Left lung (tissue), 4 donors: ENCODE measurements at regions not wholly inside any gene's neighbourhood (a gene's known extent, or its start where the extent isn't known, plus 50 kb on each side); places are given as distances from the start of the nearest gene placed in this dataset.
"Not testable (repeated sequence)": the region's sequence is repeated elsewhere in the genome, so short reads cannot be mapped to it uniquely, and the experiment has no call there.

Experiments
- ATAC-seq: fragments of 200-7000 bp; cut with Tn5 transposase; one replicate; pipeline ENCODE4 v1.9.1; 2020; ENCODE audit warnings: moderate library complexity
- DNase-seq, 4 donors: peaks; one replicate each; pipeline ENCODE4 v3.0.0-alpha.2; 2013 to 2020
- H3K27ac ChIP-seq, 2 donors: fragments of 200-600 bp; sonication (generic) in 1 of 2; one replicate each; pipeline versions ENCODE4 v1.5.0 to v1.8.0; 2020 to 2021
- H3K27me3 ChIP-seq, 2 donors: fragments of 200-600 bp; sonication (generic) in 1 of 2; one replicate each; pipeline versions ENCODE4 v1.5.0 to v1.8.0; 2020 to 2021
- H3K36me3 ChIP-seq, 2 donors: fragments of 200-600 bp; sonication (generic) in 1 of 2; one replicate each; pipeline versions ENCODE4 v1.5.0 to v1.8.0; 2020 to 2021
- H3K4me1 ChIP-seq, 2 donors: fragments of 200-600 bp; one replicate each; pipeline ENCODE4 v1.8.0; 2021
- H3K4me3 ChIP-seq, 2 donors: fragments of 200-600 bp; sonication (generic) in 1 of 2; one replicate each; pipeline versions ENCODE4 v1.5.0 to v1.8.0; 2020 to 2021; ENCODE audit warnings: mild to moderate bottlenecking in 1 of 2
- H3K9me3 ChIP-seq, 2 donors: fragments of 200-600 bp; sonication (generic) in 1 of 2; one replicate each; pipeline versions ENCODE4 v1.5.0 to v1.8.0; 2020 to 2021
- intact Hi-C, 2 donors: fragments of 100-400 bp; cut with DNase I; formaldehyde crosslinking; loops; one replicate each; pipeline versions ENCODE4 v1.11.2 to v1.14.2; 2022
- TF ChIP-seq, protein P1 (sequence below), 2 donors: fragments of 200-600 bp; sonication (generic) in 1 of 2; IDR thresholded peaks; one replicate each; pipeline versions ENCODE4 v1.5.0 to v1.8.0; 2021; ENCODE audit warnings: antibody characterized with exemption in 2 of 2
- donor health status: DM: no; HTN: yes; CAD: no.
- donor health status: DM: no; HTN: no; CAD: no.

DNA sequence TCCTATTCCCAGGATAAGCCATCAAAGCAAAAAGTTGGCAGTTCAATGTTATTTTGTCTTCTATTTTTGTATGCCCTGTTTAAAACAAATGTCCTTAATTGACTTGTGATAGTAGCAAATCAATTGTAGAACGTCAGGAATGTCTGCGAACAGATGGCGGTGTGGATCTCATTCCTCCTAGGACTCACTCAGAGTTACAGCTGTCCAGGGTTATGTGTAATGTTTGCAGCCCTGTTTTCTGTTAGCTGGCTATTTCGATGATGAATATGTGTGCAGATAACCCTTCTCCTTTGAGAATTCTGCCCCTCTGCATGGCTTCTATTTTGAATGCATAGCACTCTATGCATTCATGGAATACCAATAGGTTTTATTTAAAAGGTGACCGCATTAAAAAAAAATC lies 1248.0 kb upstream of the CNTN5 start:
- no peak for ATAC-seq
- H3K4me3 ChIP-seq = no peak overlapping the region
- no peak overlapping the region for H3K27ac ChIP-seq
- no peaks in the 10 kb centered on the region for H3K36me3 ChIP-seq
- DNase-seq = no peak
- H3K27me3 ChIP-seq = no peaks in the 10 kb centered on the region
- H3K9me3 ChIP-seq = no peaks in the 10 kb centered on the region
- no peaks in the 10 kb centered on the region for H3K4me1 ChIP-seq
- intact Hi-C loops = no loop called here
- TF ChIP-seq, protein P1, sequence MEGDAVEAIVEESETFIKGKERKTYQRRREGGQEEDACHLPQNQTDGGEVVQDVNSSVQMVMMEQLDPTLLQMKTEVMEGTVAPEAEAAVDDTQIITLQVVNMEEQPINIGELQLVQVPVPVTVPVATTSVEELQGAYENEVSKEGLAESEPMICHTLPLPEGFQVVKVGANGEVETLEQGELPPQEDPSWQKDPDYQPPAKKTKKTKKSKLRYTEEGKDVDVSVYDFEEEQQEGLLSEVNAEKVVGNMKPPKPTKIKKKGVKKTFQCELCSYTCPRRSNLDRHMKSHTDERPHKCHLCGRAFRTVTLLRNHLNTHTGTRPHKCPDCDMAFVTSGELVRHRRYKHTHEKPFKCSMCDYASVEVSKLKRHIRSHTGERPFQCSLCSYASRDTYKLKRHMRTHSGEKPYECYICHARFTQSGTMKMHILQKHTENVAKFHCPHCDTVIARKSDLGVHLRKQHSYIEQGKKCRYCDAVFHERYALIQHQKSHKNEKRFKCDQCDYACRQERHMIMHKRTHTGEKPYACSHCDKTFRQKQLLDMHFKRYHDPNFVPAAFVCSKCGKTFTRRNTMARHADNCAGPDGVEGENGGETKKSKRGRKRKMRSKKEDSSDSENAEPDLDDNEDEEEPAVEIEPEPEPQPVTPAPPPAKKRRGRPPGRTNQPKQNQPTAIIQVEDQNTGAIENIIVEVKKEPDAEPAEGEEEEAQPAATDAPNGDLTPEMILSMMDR (IDR thresholded peaks at IDR 0.05) = no peak

DNA sequence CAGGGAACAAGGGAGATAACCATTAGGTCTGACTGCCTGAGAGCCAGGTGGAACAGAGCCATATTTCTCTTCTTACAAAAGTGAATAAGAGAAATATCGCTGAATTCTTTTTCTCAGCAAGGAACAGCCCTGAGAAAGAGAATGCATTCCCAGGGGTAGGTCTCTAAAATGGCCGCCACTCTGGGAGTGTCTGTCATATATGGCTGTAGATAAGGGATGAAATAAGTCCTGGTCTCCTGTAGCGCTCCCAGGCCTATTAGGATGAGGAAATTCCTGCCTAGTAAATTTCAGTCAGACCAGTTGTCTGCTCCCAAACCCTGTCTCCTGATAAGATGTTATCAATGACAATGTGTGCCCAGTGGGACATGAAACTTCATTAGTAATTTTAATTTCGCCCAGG lies 1236.4 kb upstream of the CNTN5 start:
- intact Hi-C loops = not testable (repeated sequence)

GRCh38 chr11:97786961-97787360 lies 1233.8 kb upstream of the CNTN5 start:
- Histone ChIP-seq H3K36me3 (no peaks in the 10 kb centered on the region), H3K9me3 (peaks cover 0 to 47% of the 10 kb centered on the region in 2 donors), H3K27me3 (no peaks in the 10 kb centered on the region), H3K27ac (no peak overlapping the region), H3K4me1 (no peaks in the 10 kb centered on the region), H3K4me3 (no peak overlapping the region)
- no peak for DNase-seq
- intact Hi-C loops = no loop called here
- ATAC-seq = no peak
- TF ChIP-seq, protein P1 (IDR thresholded peaks at IDR 0.05) = no peak

More for the DNA sequence above, 1236.4 kb upstream of the CNTN5 start:
- H3K27ac ChIP-seq, H3K4me1 ChIP-seq, ATAC-seq, H3K4me3 ChIP-seq, H3K27me3 ChIP-seq, H3K36me3 ChIP-seq, DNase-seq: not testable (repeated sequence)
- H3K9me3 ChIP-seq = peaks cover 0 to 53% of the 10 kb centered on the region in 2 donors

DNA sequence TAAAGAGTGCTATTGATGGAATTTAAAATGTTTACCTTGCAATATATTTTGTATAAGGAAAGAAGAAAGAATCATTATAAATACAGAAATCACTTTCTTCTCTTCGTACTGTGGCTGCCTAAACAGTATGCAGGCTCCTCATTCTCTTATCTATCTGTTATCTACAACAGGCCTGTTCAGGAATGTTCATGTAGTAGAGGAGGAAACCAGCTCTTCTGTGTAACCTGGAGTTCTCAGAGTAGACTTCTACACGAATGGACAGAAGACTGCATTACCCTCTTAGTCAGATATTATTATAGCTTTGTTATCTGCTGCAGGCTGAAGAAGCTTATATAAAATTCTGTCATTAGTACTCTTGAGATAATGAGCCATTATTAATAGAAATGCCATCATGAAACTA lies 1225.9 kb upstream of the CNTN5 start:
- intact Hi-C loops = no loop called here
- ATAC-seq (no peak), DNase-seq (no peak)
- Histone ChIP-seq H3K27me3 (no peaks in the 10 kb centered on the region), H3K9me3 (peaks cover 0 to 20% of the 10 kb centered on the region in 2 donors), H3K4me1 (no peaks in the 10 kb centered on the region), H3K4me3 (no peak overlapping the region), H3K36me3 (no peaks in the 10 kb centered on the region), H3K27ac (no peak overlapping the region)
- TF ChIP-seq, protein P1 (IDR thresholded peaks at IDR 0.05) = no peak

DNA sequence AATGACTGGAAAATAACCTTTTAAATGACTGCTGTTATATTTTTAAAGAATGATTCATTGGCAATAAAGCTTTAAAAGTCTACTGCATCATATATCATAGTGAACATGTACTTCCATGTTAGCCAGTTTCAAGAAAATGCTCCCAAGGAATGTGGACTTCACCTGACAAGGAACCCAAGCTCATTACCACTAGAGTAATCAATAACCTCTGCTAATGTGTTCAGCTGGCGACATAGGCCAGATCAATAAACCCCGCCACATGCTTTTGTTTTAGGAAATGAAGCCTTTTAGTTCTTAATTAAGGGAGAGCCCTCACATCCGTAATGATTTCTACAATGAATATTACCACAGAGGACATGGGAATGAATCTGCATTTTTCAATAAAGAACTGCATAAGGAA lies 1219.9 kb upstream of the CNTN5 start:
- no peak for ATAC-seq
- Histone ChIP-seq H3K4me3 (no peak overlapping the region), H3K36me3 (no peaks in the 10 kb centered on the region), H3K9me3 (no peaks in the 10 kb centered on the region), H3K27ac (no peak overlapping the region), H3K4me1 (no peaks in the 10 kb centered on the region), H3K27me3 (no peaks in the 10 kb centered on the region)
- TF ChIP-seq, protein P1 (IDR thresholded peaks at IDR 0.05) = no peak
- intact Hi-C loops = no loop called here
- DNase-seq = no peak

DNA sequence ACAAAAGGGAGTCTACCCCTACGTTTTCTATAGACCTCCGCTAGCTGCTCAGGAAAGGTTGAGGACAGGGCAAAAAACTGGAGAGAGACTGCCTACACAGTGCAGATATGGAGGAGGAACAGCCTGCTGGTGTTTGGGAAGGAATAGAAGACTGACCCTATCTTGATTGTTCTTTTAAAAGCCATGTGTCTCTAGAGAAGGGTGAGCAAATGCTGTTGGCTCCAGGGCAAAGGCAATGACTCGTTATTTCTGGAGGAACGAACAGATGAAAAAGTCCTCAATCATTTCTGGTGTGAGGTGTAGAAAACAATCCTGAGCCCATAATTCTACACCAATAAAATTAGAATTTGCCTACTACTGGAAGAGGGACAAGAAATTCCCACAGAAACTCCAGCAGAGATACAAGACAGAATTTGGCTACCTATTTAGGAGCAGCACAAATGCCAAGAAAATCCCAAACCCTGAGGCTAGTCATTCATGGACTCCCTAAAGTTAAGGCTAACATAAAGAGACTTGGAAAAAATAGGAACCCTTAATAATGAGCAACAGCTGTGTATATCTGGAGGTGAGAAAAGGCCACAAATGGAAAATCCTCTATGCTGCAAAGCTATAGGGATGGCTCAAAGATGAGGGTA lies 1206.3 kb upstream of the CNTN5 start:
- Histone ChIP-seq H3K27me3 (no peaks in the 10 kb centered on the region), H3K36me3 (no peaks in the 10 kb centered on the region), H3K4me1 (no peaks in the 10 kb centered on the region), H3K27ac (no peak overlapping the region), H3K4me3 (no peak overlapping the region), H3K9me3 (peaks cover 0 to 20% of the 10 kb centered on the region in 2 donors)
- ATAC-seq = no peak
- TF ChIP-seq, protein P1 (IDR thresholded peaks at IDR 0.05) = no peak
- intact Hi-C loops = no loop called here
- no peak for DNase-seq
